ENCODE measurements at regions not wholly inside any gene's neighbourhood (a gene's known extent, or its start where the extent isn't known, plus 50 kb on each side); places are given as distances from the start of the nearest gene placed in this dataset.

DNA sequence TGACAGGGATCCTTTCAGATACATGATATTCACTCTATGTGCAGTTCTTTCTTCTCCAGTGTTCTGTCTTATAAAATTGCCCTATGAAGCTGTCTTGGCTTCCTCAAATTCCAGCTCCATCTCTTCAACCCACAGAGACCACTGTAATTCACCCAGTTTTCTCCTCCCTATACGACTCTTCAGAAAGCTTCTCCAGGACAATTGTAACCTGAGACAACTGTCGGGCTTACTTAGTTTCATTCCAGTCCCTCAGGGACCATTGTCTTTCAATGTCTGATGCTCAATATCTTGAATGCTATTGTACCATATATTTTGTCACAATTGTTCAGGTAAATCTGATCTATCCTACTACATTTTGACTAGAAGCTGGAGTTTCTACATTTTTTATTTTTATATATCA, 345.3 kb downstream of the RPL10L start:
- no peaks in the 10 kb centered on the region for H3K36me3 ChIP-seq (ENCODE audit: control insufficient read depth, insufficient read depth, low read length)
- 33% methylated on average over 1 of the region's 2 CpGs for WGBS (ENCODE audit: insufficient coverage)
- no peaks in the 10 kb centered on the region for H3K27me3 ChIP-seq (ENCODE audit: control insufficient read depth, insufficient read depth, low read length)
- H3K27ac ChIP-seq (ENCODE audit: low read length) = no peak overlapping the region
- DNase-seq = no peak
- no peaks in the 10 kb centered on the region for H3K4me1 ChIP-seq (ENCODE audit: control insufficient read depth, insufficient read depth, low read length)
- H3K4me3 ChIP-seq (ENCODE audit: low read length) = no peak overlapping the region
- no peaks in the 10 kb centered on the region for H3K9me3 ChIP-seq (replicated peaks; ENCODE audit: control insufficient read depth, low read depth, low read length)

DNA sequence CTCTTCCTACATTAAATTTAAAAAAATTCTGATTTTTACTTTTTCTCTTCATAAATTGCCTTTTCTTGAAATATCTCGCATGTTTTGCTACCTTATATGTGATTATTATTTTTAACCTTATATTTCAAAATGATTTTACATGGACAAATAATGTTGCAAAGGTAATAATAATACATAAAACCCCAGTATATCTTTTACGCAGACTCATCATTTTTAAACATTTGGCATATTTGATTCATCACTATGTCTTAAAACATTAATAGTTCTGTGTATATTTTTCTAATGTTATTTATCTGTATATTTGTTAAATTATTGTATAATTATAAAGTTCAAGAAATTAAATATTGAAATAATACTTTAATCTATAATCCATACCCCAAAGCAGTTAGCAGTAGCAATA, 350.8 kb downstream of the RPL10L start:
- Histone ChIP-seq H3K36me3 (ENCODE audit: control insufficient read depth, insufficient read depth, low read length) (no peaks in the 10 kb centered on the region), H3K9me3 (replicated peaks; ENCODE audit: control insufficient read depth, low read depth, low read length) (no peaks in the 10 kb centered on the region), H3K4me1 (ENCODE audit: control insufficient read depth, insufficient read depth, low read length) (no peaks in the 10 kb centered on the region), H3K27me3 (ENCODE audit: control insufficient read depth, insufficient read depth, low read length) (no peaks in the 10 kb centered on the region), H3K4me3 (ENCODE audit: low read length) (no peak overlapping the region), H3K27ac (ENCODE audit: low read length) (no peak overlapping the region)
- no CpG with 5 or more reads among the region's 2 CpGs for WGBS (ENCODE audit: insufficient coverage)
- DNase-seq = no peak

DNA sequence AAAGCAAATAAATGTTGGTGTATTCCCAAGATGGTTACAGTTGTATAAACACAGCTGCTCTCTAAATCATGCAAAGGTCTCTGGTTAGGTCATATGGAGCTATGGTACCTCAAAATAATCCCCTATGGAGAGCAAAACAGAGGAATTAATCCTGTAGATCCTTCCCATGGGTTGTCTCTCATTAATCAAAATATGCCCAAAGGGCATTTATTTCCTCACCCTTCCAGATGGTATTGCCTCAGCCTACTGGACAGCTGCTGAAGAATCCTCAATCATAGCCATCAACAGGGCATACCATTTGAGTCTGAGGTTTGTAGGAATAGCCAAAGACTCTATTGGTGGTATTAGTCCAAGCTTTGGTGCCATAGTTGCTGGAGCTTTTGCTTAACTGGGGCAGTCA, 360.9 kb downstream of the RPL10L start:
- H3K27me3 ChIP-seq (ENCODE audit: control insufficient read depth, insufficient read depth, low read length) = no peaks in the 10 kb centered on the region
- H3K27ac ChIP-seq (ENCODE audit: low read length) = no peak overlapping the region
- no peak overlapping the region for H3K4me3 ChIP-seq (ENCODE audit: low read length)
- H3K9me3 ChIP-seq (replicated peaks; ENCODE audit: control insufficient read depth, low read depth, low read length) = no peaks in the 10 kb centered on the region
- DNase-seq = no peak
- H3K4me1 ChIP-seq (ENCODE audit: control insufficient read depth, insufficient read depth, low read length) = no peaks in the 10 kb centered on the region
- H3K36me3 ChIP-seq (ENCODE audit: control insufficient read depth, insufficient read depth, low read length) = no peaks in the 10 kb centered on the region

DNA sequence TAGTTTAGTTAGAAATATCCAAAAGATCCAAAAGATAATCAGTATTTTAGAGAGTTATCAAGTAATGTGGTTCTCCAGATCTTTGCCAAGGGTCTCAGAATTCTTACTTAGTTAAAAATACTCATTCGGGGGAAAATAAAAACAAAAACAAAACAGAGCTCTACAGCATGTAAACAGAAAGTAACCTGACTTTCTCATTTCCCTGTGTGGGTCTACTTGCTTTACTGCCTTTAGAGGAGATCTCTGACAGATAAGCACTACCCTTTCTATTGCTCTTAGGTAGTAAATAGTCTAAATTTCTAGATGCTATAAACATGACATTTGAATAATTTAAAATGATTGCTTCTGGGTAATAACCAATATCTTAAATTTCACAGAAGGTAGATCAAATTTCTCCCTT, 371.8 kb downstream of the RPL10L start:
- no peaks in the 10 kb centered on the region for H3K4me1 ChIP-seq (ENCODE audit: control insufficient read depth, insufficient read depth, low read length)
- no peak overlapping the region for H3K27ac ChIP-seq (ENCODE audit: low read length)
- no peaks in the 10 kb centered on the region for H3K9me3 ChIP-seq (replicated peaks; ENCODE audit: control insufficient read depth, low read depth, low read length)
- no peak overlapping the region for H3K4me3 ChIP-seq (ENCODE audit: low read length)
- H3K36me3 ChIP-seq (ENCODE audit: control insufficient read depth, insufficient read depth, low read length) = no peaks in the 10 kb centered on the region
- H3K27me3 ChIP-seq (ENCODE audit: control insufficient read depth, insufficient read depth, low read length) = no peaks in the 10 kb centered on the region
- WGBS (ENCODE audit: insufficient coverage) = no CpG with 5 or more reads among the region's 1 CpG
- DNase-seq = no peak

DNA sequence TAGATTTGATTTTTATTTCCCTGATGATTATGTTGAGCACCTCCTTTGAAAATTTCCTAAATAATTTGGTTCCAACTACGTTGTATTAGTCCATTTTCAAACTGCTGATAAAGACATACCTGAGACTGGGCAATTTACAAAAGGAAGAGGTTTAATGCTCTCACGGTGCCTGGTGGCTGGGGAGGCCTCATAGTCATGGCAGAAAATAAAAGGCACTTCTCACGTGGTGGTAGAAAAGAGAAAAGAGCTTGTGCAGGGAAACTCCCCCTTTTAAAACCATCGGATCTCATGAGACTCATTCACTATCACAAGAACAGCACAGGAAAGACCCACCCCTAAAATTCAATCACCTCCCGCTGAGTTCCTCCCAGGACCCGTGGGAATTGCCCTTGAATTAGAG, 372.3 kb downstream of the RPL10L start:
- no peak for DNase-seq
- 60% methylated on average over 1 of the region's 6 CpGs for WGBS (ENCODE audit: insufficient coverage)

DNA sequence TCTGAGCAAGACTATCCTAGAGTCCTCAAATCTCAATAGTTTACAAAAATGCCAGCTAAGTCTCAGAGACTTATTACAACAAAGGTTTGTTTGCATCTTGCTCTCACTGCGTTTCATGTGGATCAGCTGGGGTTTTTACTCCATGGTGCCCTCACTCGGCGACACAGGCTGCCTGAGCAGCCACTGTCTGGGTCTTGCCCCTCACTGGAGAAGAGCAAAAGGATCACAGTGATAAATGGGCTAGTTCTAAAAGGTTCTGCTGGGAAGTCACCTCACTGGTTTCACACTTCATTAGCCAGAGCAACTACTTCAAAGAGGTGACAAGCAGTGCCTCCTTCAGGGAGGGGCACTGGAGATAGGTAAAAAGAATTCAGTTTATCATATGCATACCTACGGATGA, 392.0 kb downstream of the RPL10L start:
- Histone ChIP-seq H3K9me3 (replicated peaks; ENCODE audit: control insufficient read depth, low read depth, low read length) (no peaks in the 10 kb centered on the region), H3K36me3 (ENCODE audit: control insufficient read depth, insufficient read depth, low read length) (no peaks in the 10 kb centered on the region), H3K4me3 (ENCODE audit: low read length) (no peak overlapping the region), H3K27me3 (ENCODE audit: control insufficient read depth, insufficient read depth, low read length) (no peaks in the 10 kb centered on the region), H3K4me1 (ENCODE audit: control insufficient read depth, insufficient read depth, low read length) (no peaks in the 10 kb centered on the region), H3K27ac (ENCODE audit: low read length) (no peak overlapping the region)
- 63% methylated on average over 3 of the region's 4 CpGs for WGBS (ENCODE audit: insufficient coverage)
- no peak for DNase-seq

More for the DNA sequence above, 372.3 kb downstream of the RPL10L start:
- no peaks in the 10 kb centered on the region for H3K9me3 ChIP-seq (replicated peaks; ENCODE audit: control insufficient read depth, low read depth, low read length)
- no peak overlapping the region for H3K4me3 ChIP-seq (ENCODE audit: low read length)
- H3K36me3 ChIP-seq (ENCODE audit: control insufficient read depth, insufficient read depth, low read length) = no peaks in the 10 kb centered on the region
- no peaks in the 10 kb centered on the region for H3K27me3 ChIP-seq (ENCODE audit: control insufficient read depth, insufficient read depth, low read length)
- H3K4me1 ChIP-seq (ENCODE audit: control insufficient read depth, insufficient read depth, low read length) = no peaks in the 10 kb centered on the region
- H3K27ac ChIP-seq (ENCODE audit: low read length) = no peak overlapping the region

DNA sequence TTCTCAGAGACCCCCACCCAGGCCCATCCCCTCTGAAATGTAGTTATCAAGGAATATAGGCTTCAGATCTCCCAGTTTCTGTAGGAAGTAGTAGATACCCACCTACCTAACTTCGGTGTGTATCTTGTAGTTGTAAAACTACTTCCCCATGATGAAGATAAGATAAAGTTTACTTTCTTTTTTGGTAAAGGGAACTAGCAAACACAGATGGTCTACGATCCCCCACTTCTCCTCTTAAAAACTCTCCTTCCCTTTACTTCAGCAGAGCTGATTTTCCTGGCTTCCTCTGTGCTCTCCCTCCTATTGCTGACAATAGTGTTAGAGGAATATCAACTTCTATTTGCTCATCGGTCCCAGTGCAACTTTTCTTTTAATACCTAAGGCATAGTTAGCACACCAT, 395.2 kb downstream of the RPL10L start:
- no peak for DNase-seq
- WGBS (ENCODE audit: insufficient coverage) = no CpG with 5 or more reads among the region's 3 CpGs
- H3K27me3 ChIP-seq (ENCODE audit: control insufficient read depth, insufficient read depth, low read length) = no peaks in the 10 kb centered on the region
- no peaks in the 10 kb centered on the region for H3K9me3 ChIP-seq (replicated peaks; ENCODE audit: control insufficient read depth, low read depth, low read length)
- no peaks in the 10 kb centered on the region for H3K4me1 ChIP-seq (ENCODE audit: control insufficient read depth, insufficient read depth, low read length)
- no peak overlapping the region for H3K27ac ChIP-seq (ENCODE audit: low read length)
- H3K4me3 ChIP-seq (ENCODE audit: low read length) = no peak overlapping the region
- no peaks in the 10 kb centered on the region for H3K36me3 ChIP-seq (ENCODE audit: control insufficient read depth, insufficient read depth, low read length)

DNA sequence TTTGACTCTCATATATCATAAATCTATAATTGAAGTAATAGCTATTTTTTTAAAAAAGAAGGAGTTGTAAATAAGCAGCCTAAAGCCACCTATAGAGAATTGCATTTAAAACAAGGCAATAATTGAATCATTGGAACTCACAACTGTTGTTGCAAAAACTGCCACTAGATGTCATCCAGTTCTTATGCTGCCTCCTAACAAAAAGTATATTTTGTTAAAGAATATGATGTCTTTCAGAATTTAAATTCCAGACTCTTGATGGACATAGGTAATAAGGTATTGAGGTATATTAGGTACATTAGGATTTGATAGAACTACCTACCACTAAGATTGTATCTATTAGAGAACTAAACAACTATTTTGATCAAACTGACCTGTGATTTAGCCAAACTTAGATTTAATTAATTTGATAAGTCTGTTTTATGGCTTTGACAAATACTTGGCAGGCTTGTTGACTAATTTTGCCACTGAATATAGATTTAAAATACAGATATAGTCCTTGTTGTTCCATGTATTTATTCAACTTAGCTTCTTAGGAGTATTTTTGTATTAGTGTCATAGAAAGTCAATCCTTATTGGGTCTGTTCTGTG, 401.4 kb downstream of the RPL10L start:
- no peaks in the 10 kb centered on the region for H3K9me3 ChIP-seq (replicated peaks; ENCODE audit: control insufficient read depth, low read depth, low read length)
- peak; percentile 32 for DNase-seq
- H3K27me3 ChIP-seq (ENCODE audit: control insufficient read depth, insufficient read depth, low read length) = no peaks in the 10 kb centered on the region
- no peak overlapping the region for H3K4me3 ChIP-seq (ENCODE audit: low read length)
- no peaks in the 10 kb centered on the region for H3K36me3 ChIP-seq (ENCODE audit: control insufficient read depth, insufficient read depth, low read length)
- no peak overlapping the region for H3K27ac ChIP-seq (ENCODE audit: low read length)
- no peaks in the 10 kb centered on the region for H3K4me1 ChIP-seq (ENCODE audit: control insufficient read depth, insufficient read depth, low read length)

DNA sequence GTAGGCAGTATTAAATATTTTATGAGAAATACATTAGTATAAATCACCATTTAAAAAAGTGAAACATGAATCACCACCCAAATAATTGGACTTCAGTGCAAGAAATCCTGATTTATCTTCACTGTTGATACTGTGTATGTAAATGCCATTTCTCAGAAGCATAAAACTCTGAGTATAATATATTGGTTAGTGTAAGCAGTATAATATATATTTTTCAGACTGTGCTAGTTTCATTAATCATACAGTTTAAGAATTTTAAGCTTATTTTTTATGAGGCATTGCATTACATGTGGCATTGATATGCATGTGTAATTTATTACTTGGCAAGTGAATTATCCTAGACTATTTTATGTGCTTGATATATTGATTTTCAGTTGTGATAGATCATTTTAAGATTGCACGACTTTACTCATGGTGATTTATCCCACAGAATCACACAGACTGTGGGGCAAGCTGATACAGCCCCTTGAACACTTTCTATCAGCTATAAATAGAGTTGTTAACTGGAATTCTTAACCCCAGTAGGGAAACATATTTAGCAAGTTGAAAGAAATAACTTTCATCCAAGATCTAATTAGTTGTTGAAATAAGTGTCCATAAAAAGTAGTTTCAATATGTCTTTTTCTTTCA, 403.5 kb downstream of the RPL10L start:
- Histone ChIP-seq H3K27ac (ENCODE audit: low read length) (no peak overlapping the region), H3K36me3 (ENCODE audit: control insufficient read depth, insufficient read depth, low read length) (no peaks in the 10 kb centered on the region), H3K4me3 (ENCODE audit: low read length) (no peak overlapping the region), H3K27me3 (ENCODE audit: control insufficient read depth, insufficient read depth, low read length) (no peaks in the 10 kb centered on the region), H3K4me1 (ENCODE audit: control insufficient read depth, insufficient read depth, low read length) (no peaks in the 10 kb centered on the region), H3K9me3 (replicated peaks; ENCODE audit: control insufficient read depth, low read depth, low read length) (no peaks in the 10 kb centered on the region)
- WGBS (ENCODE audit: insufficient coverage) = no CpG with 5 or more reads among the region's 1 CpG
- DNase-seq = no peak

DNA sequence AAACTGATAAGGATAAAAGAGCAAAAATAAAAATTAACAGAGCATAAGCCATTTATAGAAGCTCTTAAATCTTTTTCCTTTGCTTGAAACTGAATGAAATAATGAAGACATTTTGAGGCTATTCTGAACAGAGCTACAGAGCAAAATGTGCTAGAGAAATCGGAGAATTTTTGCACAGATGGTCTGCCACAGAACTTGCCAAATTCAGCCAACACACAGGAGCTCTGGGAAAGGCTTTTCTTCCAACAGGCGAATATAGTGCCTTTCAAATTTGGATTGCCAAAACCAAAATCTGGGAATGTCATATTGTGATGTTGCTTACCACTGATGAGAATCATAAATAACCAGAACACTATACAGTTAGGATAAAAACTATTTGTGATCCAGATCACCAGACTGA, 406.3 kb downstream of the RPL10L start:
- DNase-seq = peak; percentile 5
- Histone ChIP-seq H3K9me3 (replicated peaks; ENCODE audit: control insufficient read depth, low read depth, low read length) (no peaks in the 10 kb centered on the region), H3K4me1 (ENCODE audit: control insufficient read depth, insufficient read depth, low read length) (no peaks in the 10 kb centered on the region), H3K27ac (ENCODE audit: low read length) (no peak overlapping the region), H3K27me3 (ENCODE audit: control insufficient read depth, insufficient read depth, low read length) (no peaks in the 10 kb centered on the region), H3K36me3 (ENCODE audit: control insufficient read depth, insufficient read depth, low read length) (no peaks in the 10 kb centered on the region), H3K4me3 (ENCODE audit: low read length) (no peak overlapping the region)
- 83% methylated on average over 1 of the region's 2 CpGs for WGBS (ENCODE audit: insufficient coverage)

DNA sequence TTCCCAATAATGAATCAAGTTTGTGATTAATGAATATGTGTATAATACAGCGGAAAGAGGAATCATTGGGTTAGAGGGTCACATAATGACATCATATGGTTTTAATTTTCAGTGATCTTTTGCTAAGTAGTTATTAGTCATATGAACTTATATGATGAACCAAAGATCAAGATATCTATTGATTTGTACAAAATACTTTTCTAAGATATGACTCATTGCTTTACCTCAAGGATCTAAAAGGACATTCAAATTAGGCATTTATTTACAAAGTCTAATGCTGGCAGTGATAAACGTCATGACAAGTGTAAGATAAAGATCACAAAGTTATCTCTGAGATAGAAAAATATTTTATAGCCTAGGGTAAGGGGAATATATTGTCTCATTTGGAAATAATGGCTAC, 417.8 kb downstream of the RPL10L start:
- WGBS (ENCODE audit: insufficient coverage) = no CpG with 5 or more reads among the region's 2 CpGs
- no peak for DNase-seq
- Histone ChIP-seq H3K27ac (ENCODE audit: low read length) (no peak overlapping the region), H3K4me3 (ENCODE audit: low read length) (no peak overlapping the region), H3K4me1 (ENCODE audit: control insufficient read depth, insufficient read depth, low read length) (no peaks in the 10 kb centered on the region), H3K27me3 (ENCODE audit: control insufficient read depth, insufficient read depth, low read length) (no peaks in the 10 kb centered on the region), H3K36me3 (ENCODE audit: control insufficient read depth, insufficient read depth, low read length) (no peaks in the 10 kb centered on the region), H3K9me3 (replicated peaks; ENCODE audit: control insufficient read depth, low read depth, low read length) (no peaks in the 10 kb centered on the region)

Measured in muscle of leg (tissue), 3 donors.